Activated CD4-positive, alpha-beta T cell treated with anti-CD3 and anti-CD28 coated beads, Interleukin-2, amount 10 ng/mL, durations not matched to agents 7 days and 5 days (primary cell): ENCODE measurements at regions not wholly inside any gene's neighbourhood (a gene's known extent, or its start where the extent isn't known, plus 50 kb on each side); places are given as distances from the start of the nearest gene placed in this dataset.
"Not testable (repeated sequence)": the region's sequence is repeated elsewhere in the genome, so short reads cannot be mapped to it uniquely, and the experiment has no call there.

Experiments used
- CTCF ChIA-PET: fragments of 350-600 bp; sonication (Branson Sonifier 250); formaldehyde crosslinking; loops from one replicate; lab custom pipeline; 2021; ENCODE audit warnings: antibody characterized with exemption; lab: Charles Lee
- POLR2A ChIA-PET: fragments of 350-600 bp; sonication (Branson Sonifier 250); formaldehyde crosslinking; loops from one replicate; lab custom pipeline; 2021; ENCODE audit warnings: antibody characterized with exemption; lab: Charles Lee
- DNase-seq: peaks from one replicate; pipeline ENCODE4 v3.0.0-alpha.2; 2020
- H3K27ac Mint-ChIP-seq: one replicate; pipeline ENCODE4 v1.8.0; 2021; ENCODE audit warnings: mild to moderate bottlenecking, moderate library complexity, mixed read lengths
- H3K27me3 Mint-ChIP-seq: one replicate; pipeline ENCODE4 v1.8.0; 2021; ENCODE audit warnings: mixed read lengths
- H3K36me3 Mint-ChIP-seq: one replicate; pipeline ENCODE4 v1.8.0; 2021; ENCODE audit warnings: low read depth, mixed read lengths
- H3K4me1 Mint-ChIP-seq: one replicate; pipeline ENCODE4 v1.8.0; 2021; ENCODE audit warnings: mixed read lengths
- H3K4me3 Mint-ChIP-seq: one replicate; pipeline ENCODE4 v1.8.0; 2021; ENCODE audit warnings: mild to moderate bottlenecking, moderate library complexity, mixed read lengths
- H3K9me3 Mint-ChIP-seq: one replicate; pipeline ENCODE4 v1.8.0; 2021; ENCODE audit warnings: mixed read lengths

DNA sequence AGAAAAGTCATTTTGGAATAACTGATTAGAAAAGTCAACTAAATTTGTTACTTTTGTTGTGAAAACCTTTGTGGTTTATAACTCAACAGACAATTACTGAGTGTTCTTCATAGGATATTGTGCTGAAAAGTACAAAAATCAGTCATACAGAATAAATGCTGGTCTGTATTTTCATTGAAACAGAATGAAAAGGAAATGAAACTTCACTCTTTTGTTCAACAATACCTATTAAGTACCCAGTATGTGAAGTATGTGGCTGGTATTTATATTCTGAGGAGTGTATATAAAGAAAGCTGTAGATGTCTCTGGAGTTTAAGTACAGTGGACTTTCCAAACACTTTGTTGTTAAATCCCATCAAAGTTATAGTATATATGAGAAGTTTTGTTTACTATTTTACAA, 828.4 kb upstream of the ATXN8OS start:
- ChIA-PET CTCF (no interaction called here), POLR2A (no interaction called here)
- Mint-ChIP-seq H3K4me1 (no peaks in the 10 kb centered on the region), H3K4me3 (no peak overlapping the region), H3K9me3 (peaks cover 15% of the 10 kb centered on the region), H3K27ac (no peak overlapping the region), H3K36me3 (no peaks in the 10 kb centered on the region), H3K27me3 (no peaks in the 10 kb centered on the region)
- DNase-seq = no peak

DNA sequence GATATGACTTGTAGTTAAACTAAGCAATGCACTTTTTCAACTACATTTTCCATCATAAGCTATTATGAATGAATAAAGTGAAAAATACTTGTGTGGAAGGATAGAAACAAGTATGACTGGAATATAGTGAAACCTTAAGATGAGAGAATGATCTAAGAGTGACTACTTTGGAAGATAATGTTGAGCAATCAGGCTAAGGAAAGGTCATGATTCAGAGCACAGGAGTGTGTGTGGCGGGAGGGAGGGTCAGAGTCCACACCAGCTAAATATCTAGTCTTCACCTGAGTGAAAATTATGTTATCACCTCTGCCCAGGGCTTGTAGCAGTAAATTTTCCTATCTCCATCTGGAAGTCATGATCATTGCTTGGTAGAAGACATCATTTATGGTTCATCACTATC, 833.4 kb upstream of the ATXN8OS start:
- POLR2A ChIA-PET = no interaction called here

DNA sequence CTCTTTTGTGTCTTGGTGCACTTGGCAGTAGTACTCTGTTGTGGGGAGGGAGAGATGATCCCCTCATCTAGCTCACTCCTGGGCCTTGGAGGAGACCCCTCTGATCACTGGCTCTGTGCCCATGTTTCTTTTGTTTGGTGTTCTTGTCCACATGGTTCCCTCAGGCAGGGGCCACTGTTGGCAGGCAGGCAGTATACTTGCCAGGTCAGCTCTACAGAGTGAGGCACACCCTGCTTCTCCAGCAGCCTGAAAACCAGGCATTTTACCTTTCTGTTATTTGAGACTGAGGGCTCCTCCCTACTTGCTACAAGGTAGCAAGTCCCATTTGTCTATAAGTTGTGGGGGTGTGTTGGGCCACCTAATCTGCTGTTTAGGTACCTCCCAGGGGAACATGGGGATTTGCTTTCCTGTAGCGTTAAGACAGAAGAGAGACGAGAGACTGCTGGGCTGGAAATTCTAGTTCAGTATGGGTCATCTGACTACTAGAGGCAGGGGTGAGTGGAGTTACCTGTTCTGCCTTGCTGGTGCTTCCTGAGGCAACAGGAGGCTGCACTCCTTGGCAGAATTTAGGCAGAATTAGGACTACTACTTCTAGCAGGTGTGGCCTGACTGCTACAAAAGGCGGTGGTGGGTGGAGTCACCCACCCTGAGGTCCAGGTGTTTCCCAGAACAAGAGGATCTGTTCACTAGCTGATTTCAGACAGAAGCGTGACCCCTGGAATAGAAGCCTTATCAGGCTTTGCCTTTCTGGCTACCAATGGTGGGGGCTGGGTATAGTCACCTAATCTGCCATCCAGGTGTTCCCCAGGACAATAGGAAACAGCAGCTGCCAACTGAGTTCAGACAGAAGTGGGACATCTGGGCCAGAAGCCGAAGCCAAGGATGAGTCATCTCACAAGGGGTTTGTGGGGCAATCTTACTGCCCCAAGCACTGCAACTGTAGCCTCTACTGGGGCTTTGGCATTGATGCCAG, 843.0 kb upstream of the ATXN8OS start:
- Mint-ChIP-seq H3K4me3 (no peak overlapping the region), H3K27ac (no peak overlapping the region), H3K27me3 (no peaks in the 10 kb centered on the region), H3K36me3 (no peaks in the 10 kb centered on the region), H3K9me3 (peaks cover 16% of the 10 kb centered on the region), H3K4me1 (no peaks in the 10 kb centered on the region)
- ChIA-PET CTCF (no interaction called here), POLR2A (no interaction called here)
- DNase-seq = no peak

More for the DNA sequence above, 833.4 kb upstream of the ATXN8OS start:
- no peaks in the 10 kb centered on the region for H3K36me3 Mint-ChIP-seq
- H3K4me1 Mint-ChIP-seq = no peaks in the 10 kb centered on the region
- H3K27ac Mint-ChIP-seq = no peak overlapping the region
- CTCF ChIA-PET = no interaction called here
- H3K9me3 Mint-ChIP-seq = peaks cover 2% of the 10 kb centered on the region
- H3K27me3 Mint-ChIP-seq = no peaks in the 10 kb centered on the region
- no peak for DNase-seq
- no peak overlapping the region for H3K4me3 Mint-ChIP-seq

DNA sequence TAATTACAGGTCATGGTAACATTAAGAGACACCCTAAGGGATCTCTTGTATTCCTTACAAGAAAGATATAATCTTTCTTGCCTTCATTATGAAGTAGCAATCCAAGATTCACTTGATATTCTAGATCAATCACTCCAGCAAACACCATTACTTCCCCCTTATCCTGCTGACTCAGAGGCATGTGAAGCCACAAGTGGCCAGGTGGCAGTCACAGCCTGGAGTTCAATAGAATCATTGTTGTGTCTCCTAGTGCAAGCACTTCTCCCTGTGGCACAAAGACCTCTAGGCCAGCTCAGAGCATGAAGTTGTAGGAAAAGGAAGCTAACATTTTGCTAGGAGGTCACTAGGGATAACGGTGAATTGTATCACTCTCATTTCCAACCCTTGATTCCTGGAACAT, 864.3 kb upstream of the ATXN8OS start:
- ChIA-PET CTCF (no interaction called here), POLR2A (no interaction called here)
- no peak overlapping the region for H3K27ac Mint-ChIP-seq
- no peaks in the 10 kb centered on the region for H3K9me3 Mint-ChIP-seq
- H3K4me1 Mint-ChIP-seq = no peaks in the 10 kb centered on the region
- no peak overlapping the region for H3K4me3 Mint-ChIP-seq
- no peaks in the 10 kb centered on the region for H3K27me3 Mint-ChIP-seq
- DNase-seq = no peak
- H3K36me3 Mint-ChIP-seq = no peaks in the 10 kb centered on the region

DNA sequence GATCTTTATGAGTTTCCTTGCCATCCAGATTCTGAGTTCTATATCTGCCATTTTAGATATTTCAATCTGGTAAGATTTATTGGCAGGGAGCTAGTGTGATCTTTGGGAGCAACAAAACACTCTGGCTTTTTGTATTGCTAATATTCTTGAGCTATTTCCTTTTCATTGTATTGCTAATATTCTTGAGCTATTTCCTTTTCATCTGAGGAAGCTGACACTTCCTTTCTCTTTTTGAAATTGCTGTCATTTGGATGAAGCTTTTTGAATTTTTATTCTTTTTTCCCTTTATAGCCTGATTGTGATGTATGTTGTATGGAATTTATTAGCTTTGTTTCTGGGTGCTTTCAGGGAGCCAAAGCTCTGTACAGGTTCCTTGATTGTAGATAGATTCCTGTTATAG, 873.5 kb upstream of the ATXN8OS start:
- CTCF ChIA-PET = no interaction called here
- POLR2A ChIA-PET = no interaction called here
- DNase-seq = no peak
- H3K4me3 Mint-ChIP-seq = no peak overlapping the region
- H3K36me3 Mint-ChIP-seq = no peaks in the 10 kb centered on the region
- H3K9me3 Mint-ChIP-seq = peaks cover 14% of the 10 kb centered on the region
- H3K4me1 Mint-ChIP-seq = no peaks in the 10 kb centered on the region
- H3K27me3 Mint-ChIP-seq = no peaks in the 10 kb centered on the region
- no peak overlapping the region for H3K27ac Mint-ChIP-seq

DNA sequence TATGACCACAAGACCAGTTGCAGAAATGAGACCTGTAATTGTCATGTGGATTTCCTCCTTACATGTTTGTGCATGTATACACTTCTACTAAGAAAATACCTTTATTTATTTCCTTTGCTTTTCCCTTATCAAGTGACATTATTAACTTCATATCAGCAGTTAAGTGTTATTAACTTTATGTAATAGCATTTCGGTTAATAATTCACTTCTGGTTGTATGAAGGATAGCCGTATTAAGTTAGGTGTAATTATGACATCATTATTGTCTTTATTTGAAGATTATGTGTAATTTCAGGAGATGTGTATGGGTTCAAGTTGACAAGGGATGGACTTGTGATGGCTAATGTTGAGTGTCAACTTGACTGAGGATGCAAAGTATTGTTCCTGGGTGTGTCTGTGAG, 881.2 kb upstream of the ATXN8OS start:
- H3K27ac Mint-ChIP-seq = no peak overlapping the region
- CTCF ChIA-PET = no interaction called here
- H3K9me3 Mint-ChIP-seq = peaks cover 15% of the 10 kb centered on the region
- POLR2A ChIA-PET = no interaction called here
- no peak overlapping the region for H3K4me3 Mint-ChIP-seq
- H3K4me1 Mint-ChIP-seq = no peaks in the 10 kb centered on the region
- no peaks in the 10 kb centered on the region for H3K27me3 Mint-ChIP-seq
- no peaks in the 10 kb centered on the region for H3K36me3 Mint-ChIP-seq
- DNase-seq = no peak

DNA sequence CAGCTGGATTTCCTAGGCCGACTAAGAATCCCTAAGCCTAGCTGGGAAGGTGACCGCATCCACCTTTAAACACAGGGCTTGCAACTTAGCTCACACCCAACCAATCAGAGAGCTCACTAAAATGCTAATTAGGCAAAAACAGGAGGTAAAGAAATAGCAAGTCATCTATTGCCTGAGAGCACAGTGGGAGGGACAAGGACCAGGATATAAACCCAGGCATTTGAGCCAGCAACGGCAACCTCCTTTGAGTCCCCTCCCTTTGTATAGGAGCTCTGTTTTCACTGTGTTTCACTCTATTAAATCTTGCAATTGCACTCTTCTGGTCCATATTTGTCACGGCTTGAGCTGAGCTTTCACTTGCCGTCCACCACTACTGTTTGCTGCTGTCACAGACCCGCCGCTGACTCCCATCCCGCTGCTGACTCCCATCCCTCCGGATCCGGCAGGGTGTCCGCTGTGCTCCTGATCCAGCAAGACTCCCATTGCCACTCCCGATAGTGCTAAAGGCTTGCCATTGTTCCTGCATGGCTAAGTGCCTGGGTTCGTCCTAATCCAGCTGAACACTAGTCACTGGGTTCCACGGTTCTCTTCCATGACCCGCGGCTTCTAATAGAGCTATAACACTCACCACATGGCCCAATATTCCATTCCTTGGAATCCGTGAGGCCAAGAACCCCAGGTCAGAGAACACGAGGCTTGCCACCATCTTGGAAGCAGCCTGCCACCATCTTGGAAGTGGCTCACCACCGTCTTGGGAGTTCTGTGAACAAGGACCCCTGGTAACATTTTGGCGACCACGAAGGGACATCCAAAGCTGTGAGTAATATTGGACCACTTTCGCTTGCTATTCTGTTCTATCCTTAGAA, 885.8 kb upstream of the ATXN8OS start:
- DNase-seq, H3K4me1 Mint-ChIP-seq, H3K27me3 Mint-ChIP-seq, H3K27ac Mint-ChIP-seq, POLR2A ChIA-PET, H3K36me3 Mint-ChIP-seq, CTCF ChIA-PET, H3K4me3 Mint-ChIP-seq: not testable (repeated sequence)
- H3K9me3 Mint-ChIP-seq = peaks cover 13% of the 10 kb centered on the region

DNA sequence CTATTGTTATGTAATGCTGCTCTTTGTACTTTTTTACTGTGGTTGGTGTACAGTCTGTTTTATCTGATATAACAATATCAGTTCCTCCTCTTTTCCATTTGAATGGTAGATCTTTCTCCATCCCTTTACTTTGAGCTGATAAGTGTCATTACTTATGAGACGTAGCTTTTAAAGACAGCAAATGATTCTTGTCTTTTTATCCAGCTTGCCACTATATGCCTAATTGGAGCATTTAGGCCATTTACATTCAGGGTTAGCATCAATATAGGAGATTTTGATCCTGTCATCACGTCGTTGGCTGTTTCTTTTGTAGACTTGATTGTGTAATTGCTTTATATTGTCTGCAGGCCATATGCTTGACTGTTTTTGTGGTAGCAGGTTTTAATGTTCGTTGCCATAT, 894.2 kb upstream of the ATXN8OS start:
- no peak for DNase-seq
- POLR2A ChIA-PET = no interaction called here
- Mint-ChIP-seq H3K4me1 (no peaks in the 10 kb centered on the region), H3K27me3 (no peaks in the 10 kb centered on the region), H3K27ac (no peak overlapping the region), H3K36me3 (no peaks in the 10 kb centered on the region), H3K4me3 (no peak overlapping the region), H3K9me3 (peaks cover 9% of the 10 kb centered on the region)
- CTCF ChIA-PET = no interaction called here

DNA sequence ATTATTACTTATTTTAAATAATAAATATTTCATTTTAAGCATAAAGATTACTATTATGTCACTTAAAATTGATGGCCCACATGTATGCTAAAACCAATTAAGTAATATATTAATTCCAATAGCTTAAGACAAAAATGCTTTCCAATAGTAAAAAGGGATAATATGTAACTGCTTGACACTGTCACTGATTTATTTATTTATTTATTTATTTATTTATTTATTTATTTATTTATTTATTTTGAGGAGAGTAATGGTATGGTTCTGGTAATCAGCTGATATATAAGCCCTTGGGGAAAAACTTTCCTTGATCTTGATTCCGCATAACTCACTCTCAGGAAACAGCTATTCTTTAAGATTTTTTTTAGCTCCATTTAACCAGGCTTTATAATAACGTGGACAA, 903.0 kb upstream of the ATXN8OS start:
- no peaks in the 10 kb centered on the region for H3K4me1 Mint-ChIP-seq
- H3K4me3 Mint-ChIP-seq = no peak overlapping the region
- H3K9me3 Mint-ChIP-seq = peaks cover 4% of the 10 kb centered on the region
- DNase-seq = no peak
- ChIA-PET POLR2A (no interaction called here), CTCF (interaction anchor here (0.5 kb wide), 1 partner anchor 18 kb away, joined by 5 read pairs; no protein-coding TSS in a partner anchor)
- no peaks in the 10 kb centered on the region for H3K36me3 Mint-ChIP-seq
- H3K27ac Mint-ChIP-seq = no peak overlapping the region
- H3K27me3 Mint-ChIP-seq = no peaks in the 10 kb centered on the region

DNA sequence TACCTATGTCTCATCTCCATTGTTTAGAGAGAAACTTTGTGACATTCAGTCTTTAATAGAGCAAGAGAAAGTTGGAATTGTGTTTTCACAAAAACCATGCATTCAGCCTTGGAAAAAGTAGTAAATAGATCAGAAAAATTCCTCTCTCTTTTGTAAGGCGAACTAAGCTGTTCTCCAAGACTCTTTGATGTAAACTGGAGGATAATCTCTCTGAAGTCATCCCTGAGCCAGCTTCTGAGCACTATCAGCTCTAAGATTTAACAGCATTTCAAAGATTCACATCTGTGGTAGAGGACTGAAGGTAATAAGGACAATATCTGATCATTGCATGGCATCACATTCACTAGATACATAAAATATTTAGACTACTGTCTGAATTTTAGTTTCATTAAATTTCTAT, 904.6 kb upstream of the ATXN8OS start:
- Mint-ChIP-seq H3K9me3 (peaks cover 2% of the 10 kb centered on the region), H3K27me3 (no peaks in the 10 kb centered on the region), H3K4me3 (no peak overlapping the region), H3K36me3 (no peaks in the 10 kb centered on the region), H3K4me1 (no peaks in the 10 kb centered on the region), H3K27ac (no peak overlapping the region)
- DNase-seq = no peak
- ChIA-PET POLR2A (no interaction called here), CTCF (no interaction called here)

DNA sequence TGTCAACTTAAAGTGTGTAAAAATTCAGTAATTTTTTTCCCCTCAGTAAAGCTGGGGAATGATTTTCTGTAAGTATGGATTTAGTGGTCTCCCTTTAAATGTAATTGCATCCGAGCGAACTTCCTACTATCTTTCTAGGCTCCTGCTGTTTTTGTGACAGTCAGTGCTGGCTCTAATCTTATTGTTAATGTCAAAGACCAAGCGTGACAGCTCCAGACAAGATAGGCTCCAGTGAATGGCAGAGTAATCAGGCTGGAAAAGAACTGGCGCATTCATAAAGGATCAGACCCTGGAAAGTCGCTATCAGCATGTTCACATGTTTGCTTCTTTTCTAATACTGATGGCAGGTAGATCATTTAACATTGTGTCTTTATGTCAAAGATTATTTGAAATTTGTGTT, 908.0 kb upstream of the ATXN8OS start:
- DNase-seq = no peak
- H3K27me3 Mint-ChIP-seq = no peaks in the 10 kb centered on the region
- no peak overlapping the region for H3K27ac Mint-ChIP-seq
- no peaks in the 10 kb centered on the region for H3K36me3 Mint-ChIP-seq
- ChIA-PET CTCF (no interaction called here), POLR2A (no interaction called here)
- no peak overlapping the region for H3K4me3 Mint-ChIP-seq
- no peaks in the 10 kb centered on the region for H3K9me3 Mint-ChIP-seq
- H3K4me1 Mint-ChIP-seq = no peaks in the 10 kb centered on the region

DNA sequence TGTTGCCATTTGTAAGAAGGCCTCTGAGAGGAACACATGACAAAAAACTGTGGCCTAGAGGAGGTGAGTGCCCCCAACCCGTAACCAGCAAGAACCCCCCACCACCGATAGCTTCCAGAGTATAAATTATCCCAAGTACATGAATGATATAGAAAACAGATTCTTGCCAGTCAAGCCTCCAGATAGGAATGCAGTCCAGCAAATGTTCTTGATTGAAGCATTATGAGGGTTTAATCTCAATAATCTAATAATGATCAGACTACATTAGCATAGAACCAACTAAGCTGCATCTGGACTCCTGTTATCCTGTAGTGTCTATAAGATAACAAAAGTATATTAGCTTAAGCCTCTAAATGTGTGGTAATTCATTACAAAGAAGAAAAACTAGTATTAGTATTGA, 908.9 kb upstream of the ATXN8OS start:
- no peak for DNase-seq
- CTCF ChIA-PET = no interaction called here
- POLR2A ChIA-PET = no interaction called here

DNA sequence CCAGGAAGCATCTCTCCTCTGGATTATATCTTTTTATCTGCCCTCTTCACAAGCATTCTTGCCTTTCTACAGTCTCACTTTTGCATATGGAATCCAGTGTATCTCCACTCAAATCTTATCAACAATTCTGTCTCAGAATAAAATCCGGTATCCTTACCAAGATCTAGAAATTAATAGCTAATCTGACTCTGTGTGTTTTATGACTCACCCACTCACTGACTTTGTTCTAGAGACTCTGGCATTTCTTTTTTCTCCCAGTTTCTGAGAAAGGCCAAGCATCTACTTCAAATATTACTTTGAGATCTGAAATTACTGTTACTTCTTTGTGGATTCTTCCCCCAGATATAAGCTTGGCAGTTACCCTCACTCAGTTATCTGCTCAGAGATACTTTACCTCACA, 913.5 kb upstream of the ATXN8OS start:
- no peak overlapping the region for H3K27ac Mint-ChIP-seq
- H3K36me3 Mint-ChIP-seq = no peaks in the 10 kb centered on the region
- ChIA-PET CTCF (no interaction called here), POLR2A (no interaction called here)
- DNase-seq = no peak
- no peaks in the 10 kb centered on the region for H3K4me1 Mint-ChIP-seq
- no peak overlapping the region for H3K4me3 Mint-ChIP-seq
- H3K27me3 Mint-ChIP-seq = no peaks in the 10 kb centered on the region
- H3K9me3 Mint-ChIP-seq = no peaks in the 10 kb centered on the region

More for the DNA sequence above, 908.9 kb upstream of the ATXN8OS start:
- H3K9me3 Mint-ChIP-seq = no peaks in the 10 kb centered on the region
- H3K4me3 Mint-ChIP-seq = no peak overlapping the region
- no peaks in the 10 kb centered on the region for H3K27me3 Mint-ChIP-seq
- H3K27ac Mint-ChIP-seq = no peak overlapping the region
- H3K36me3 Mint-ChIP-seq = no peaks in the 10 kb centered on the region
- no peaks in the 10 kb centered on the region for H3K4me1 Mint-ChIP-seq
